Endothelial cell of umbilical vein (primary cell): ENCODE measurements at regions not wholly inside any gene's neighbourhood (a gene's known extent, or its start where the extent isn't known, plus 50 kb on each side); places are given as distances from the start of the nearest gene placed in this dataset.

Source experiments
- POLR2A ChIP-seq: IDR thresholded peaks from 2 replicates; pipeline ENCODE4 v1.6.1; 2012; ENCODE audit warnings: low read depth, mild to moderate bottlenecking, control low read depth, low read length
- TF ChIP-seq, protein P1 (sequence below), 2 donors: IDR thresholded peaks; 1 replicate in 1 of 2; 2 replicates in 1 of 2; pipeline ENCODE4 v1.5.1; 2011; ENCODE audit warnings: low read length in 2 of 2, mild to moderate bottlenecking in 2 of 2, moderate library complexity in 2 of 2, control low read depth in 1 of 2, inconsistent platforms in 1 of 2, low read depth in 1 of 2; ENCODE audit not compliant: insufficient read depth in 1 of 2; ENCODE audit errors: extremely low read depth in 1 of 2

GRCh38 chr10:33793793-33794192 lies 459.3 kb upstream of the NRP1 start:
- TF ChIP-seq, protein P1, sequence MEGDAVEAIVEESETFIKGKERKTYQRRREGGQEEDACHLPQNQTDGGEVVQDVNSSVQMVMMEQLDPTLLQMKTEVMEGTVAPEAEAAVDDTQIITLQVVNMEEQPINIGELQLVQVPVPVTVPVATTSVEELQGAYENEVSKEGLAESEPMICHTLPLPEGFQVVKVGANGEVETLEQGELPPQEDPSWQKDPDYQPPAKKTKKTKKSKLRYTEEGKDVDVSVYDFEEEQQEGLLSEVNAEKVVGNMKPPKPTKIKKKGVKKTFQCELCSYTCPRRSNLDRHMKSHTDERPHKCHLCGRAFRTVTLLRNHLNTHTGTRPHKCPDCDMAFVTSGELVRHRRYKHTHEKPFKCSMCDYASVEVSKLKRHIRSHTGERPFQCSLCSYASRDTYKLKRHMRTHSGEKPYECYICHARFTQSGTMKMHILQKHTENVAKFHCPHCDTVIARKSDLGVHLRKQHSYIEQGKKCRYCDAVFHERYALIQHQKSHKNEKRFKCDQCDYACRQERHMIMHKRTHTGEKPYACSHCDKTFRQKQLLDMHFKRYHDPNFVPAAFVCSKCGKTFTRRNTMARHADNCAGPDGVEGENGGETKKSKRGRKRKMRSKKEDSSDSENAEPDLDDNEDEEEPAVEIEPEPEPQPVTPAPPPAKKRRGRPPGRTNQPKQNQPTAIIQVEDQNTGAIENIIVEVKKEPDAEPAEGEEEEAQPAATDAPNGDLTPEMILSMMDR (IDR thresholded peaks at IDR 0.05; ENCODE audit: extremely low read depth in 1 of 2, insufficient read depth in 1 of 2, low read depth in 1 of 2, low read length in 2 of 2): no peak
- TF ChIP-seq POLR2A: no peak
